SK-N-SH (cell line): ENCODE measurements at regions not wholly inside any gene's neighbourhood (a gene's known extent, or its start where the extent isn't known, plus 50 kb on each side); places are given as distances from the start of the nearest gene placed in this dataset.

Source experiments
- CTCF ChIP-seq: fragments of 200-600 bp; sonication (generic); IDR thresholded peaks from 2 replicates; pipeline ENCODE4 v1.6.1; 2017; ENCODE audit warnings: antibody characterized with exemption, mild to moderate bottlenecking, moderate library complexity
- EP300 ChIP-seq, 2 experiments: IDR thresholded peaks; 2 replicates each; pipeline versions ENCODE4 v1.4.0 to v1.6.1; 2012; ENCODE audit warnings: borderline replicate concordance in 1 of 2, low read depth in 1 of 2, low read length in 1 of 2
- RCOR1 ChIP-seq: fragments of 150-350 bp; IDR thresholded peaks from 2 replicates; pipeline ENCODE4 v1.6.1; 2017; ENCODE audit warnings: antibody characterized with exemption, low read length
- TAF1 ChIP-seq: IDR thresholded peaks from 2 replicates; pipeline ENCODE4 v1.6.1; 2012; ENCODE audit warnings: low read depth, mild to moderate bottlenecking, low read length, moderate library complexity, borderline replicate concordance
- USF1 ChIP-seq: IDR thresholded peaks from 2 replicates; pipeline ENCODE4 v1.4.0; 2012; ENCODE audit warnings: low read depth, borderline replicate concordance

- TF ChIP-seq CTCF (no peak), USF1 (no peak), RCOR1 (no peak), TAF1 (no peak), EP300 (IDR thresholded peaks at IDR 0.05; ENCODE audit: borderline replicate concordance in 1 of 2, low read depth in 1 of 2, low read length in 1 of 2) (no peak)
Measured at GRCh38 chr5:12611132-12611531, 706.9 kb upstream of the CTNND2 start.
